ENCODE measurements at regions not wholly inside any gene's neighbourhood (a gene's known extent, or its start where the extent isn't known, plus 50 kb on each side); places are given as distances from the start of the nearest gene placed in this dataset.

- TF ChIP-seq, protein P1, sequence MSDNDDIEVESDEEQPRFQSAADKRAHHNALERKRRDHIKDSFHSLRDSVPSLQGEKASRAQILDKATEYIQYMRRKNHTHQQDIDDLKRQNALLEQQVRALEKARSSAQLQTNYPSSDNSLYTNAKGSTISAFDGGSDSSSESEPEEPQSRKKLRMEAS (IDR thresholded peaks at IDR 0.05; ENCODE audit: low read depth, low read length) = no peak
- TF ChIP-seq, protein P2, sequence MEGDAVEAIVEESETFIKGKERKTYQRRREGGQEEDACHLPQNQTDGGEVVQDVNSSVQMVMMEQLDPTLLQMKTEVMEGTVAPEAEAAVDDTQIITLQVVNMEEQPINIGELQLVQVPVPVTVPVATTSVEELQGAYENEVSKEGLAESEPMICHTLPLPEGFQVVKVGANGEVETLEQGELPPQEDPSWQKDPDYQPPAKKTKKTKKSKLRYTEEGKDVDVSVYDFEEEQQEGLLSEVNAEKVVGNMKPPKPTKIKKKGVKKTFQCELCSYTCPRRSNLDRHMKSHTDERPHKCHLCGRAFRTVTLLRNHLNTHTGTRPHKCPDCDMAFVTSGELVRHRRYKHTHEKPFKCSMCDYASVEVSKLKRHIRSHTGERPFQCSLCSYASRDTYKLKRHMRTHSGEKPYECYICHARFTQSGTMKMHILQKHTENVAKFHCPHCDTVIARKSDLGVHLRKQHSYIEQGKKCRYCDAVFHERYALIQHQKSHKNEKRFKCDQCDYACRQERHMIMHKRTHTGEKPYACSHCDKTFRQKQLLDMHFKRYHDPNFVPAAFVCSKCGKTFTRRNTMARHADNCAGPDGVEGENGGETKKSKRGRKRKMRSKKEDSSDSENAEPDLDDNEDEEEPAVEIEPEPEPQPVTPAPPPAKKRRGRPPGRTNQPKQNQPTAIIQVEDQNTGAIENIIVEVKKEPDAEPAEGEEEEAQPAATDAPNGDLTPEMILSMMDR (IDR thresholded peaks at IDR 0.05; ENCODE audit: low read depth, low read length) = no peak
- TF ChIP-seq POLR2A (IDR thresholded peaks at IDR 0.05; ENCODE audit: extremely low read depth, insufficient read length) = no peak
- no peak for TF ChIP-seq MYC (IDR thresholded peaks at IDR 0.05; ENCODE audit: low read depth, low read length)
Measured at GRCh38 chr6:43846556-43846955, 76.5 kb downstream of the VEGFA start.

Measured in NB4 (cell line).